ENCODE measurements at regions not wholly inside any gene's neighbourhood (a gene's known extent, or its start where the extent isn't known, plus 50 kb on each side); places are given as distances from the start of the nearest gene placed in this dataset.

- DNase-seq, result no peak
Observed at GRCh38 chr11:116171271-116172140, 601.3 kb downstream of the BUD13 start.

- no peak for DNase-seq
Observed at GRCh38 chr11:116170526-116171120, 602.2 kb downstream of the BUD13 start.

DNA sequence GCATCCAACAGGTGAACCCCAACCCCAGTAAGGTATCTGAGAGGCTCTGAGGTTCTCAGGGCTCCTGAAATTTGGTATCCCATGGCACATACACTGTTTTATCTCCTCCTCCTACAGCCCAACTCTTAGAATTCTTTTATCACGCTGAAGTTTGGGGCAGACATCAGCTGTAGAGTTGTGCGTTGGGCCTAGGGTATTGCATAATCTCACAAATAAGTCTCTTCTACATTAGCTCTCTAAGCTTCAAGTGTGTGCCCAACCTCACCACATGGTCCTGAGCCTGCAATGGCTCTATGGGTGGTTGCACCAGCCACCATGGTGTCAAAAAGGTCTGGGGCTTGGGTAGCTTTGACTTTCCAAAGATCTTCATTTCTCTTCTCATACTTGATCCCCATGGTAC is 603.0 kb downstream of the BUD13 start:
- no peak for DNase-seq

DNA sequence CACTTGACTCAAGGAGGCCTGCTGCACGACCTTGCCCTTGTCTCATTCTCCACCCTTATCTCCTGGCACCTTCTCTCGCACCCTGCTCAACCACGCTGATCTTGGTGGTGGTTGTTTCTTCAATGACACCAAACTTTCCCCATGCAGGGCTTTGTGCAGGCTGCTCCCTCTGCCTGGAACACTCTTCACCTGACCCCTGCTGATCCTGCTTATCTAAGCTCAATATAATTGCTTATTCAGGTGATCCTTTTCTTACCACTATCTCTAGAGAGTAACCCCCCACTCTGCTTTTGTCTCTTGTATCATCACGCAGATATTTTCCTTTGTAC is 604.4 kb downstream of the BUD13 start:
- no peak for DNase-seq

DNA sequence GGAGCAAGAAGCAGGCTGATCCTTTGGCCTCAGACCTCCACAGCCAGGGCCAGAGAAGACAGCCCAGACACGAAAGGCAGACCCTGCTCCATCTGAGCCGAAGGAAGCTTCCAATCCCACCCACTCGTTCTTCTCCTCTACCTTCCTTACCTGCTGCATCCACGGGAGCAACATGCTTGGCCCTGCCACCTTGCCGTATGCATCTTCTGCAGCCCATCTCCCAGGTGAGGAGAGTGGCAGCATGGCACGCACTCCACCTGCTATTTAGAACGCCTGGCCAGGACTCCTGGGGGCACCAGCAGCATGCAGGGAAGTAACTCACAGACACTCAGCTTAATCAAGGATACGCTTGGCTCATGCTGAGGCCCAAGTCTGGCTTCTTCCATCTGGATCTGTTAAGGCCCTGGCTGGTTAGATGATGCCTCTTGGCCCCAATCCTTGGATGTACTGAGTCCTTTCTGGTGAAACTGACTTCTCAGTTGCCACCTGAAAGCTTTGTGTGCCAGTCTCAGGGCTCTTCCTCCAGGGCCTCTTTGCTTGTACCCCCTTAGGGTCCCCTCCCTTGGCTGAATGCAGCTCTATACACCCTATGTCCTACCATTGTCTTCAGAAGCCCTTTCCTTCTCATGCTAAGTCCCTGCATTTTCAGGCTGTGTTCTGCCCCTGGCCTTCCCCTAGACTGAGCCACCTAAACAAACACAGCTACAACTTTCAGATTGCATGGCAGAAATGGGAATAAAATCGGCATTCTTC is 604.9 kb downstream of the BUD13 start:
- no peak for DNase-seq

DNA sequence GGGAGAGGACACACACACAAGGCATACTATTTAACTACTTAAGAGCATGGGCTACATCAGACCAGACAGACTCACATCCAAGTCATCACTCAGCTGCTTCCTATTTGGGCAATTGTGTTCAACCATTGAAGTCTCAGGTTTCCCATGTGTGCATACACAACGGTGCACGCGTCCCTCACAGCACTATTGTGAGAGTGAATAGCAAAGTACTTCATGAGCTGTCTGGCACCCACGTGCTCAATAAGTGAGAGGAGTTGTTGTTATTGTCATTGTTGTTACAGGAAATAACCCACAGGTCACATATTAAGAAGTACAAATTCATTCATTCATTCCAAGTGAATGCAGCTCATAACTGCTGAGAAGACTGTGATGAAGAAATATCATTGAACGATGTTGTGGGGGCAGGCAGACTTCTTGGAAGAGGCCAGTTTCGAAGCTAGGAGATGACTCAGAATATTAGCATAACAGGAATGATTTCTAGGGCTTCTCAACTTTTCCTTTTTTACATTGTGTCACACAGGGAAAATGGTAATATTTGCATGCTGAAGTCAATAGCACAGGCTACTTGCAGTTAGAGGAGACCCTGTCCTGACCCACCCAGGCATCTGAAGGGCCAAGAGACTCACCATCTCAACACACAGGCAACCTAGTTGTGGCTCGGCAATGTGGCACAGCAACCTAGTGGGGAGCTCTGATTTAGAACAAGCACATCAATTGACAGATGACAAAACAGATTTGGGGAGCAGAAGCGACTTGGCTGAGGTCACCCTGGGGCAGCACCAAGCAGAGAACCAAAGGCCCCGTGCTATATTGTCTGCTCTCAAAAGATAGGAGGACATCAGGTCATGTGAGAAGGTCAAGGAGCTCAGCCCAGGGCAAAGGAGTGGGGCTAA is 606.0 kb downstream of the BUD13 start:
- no peak for DNase-seq

DNA sequence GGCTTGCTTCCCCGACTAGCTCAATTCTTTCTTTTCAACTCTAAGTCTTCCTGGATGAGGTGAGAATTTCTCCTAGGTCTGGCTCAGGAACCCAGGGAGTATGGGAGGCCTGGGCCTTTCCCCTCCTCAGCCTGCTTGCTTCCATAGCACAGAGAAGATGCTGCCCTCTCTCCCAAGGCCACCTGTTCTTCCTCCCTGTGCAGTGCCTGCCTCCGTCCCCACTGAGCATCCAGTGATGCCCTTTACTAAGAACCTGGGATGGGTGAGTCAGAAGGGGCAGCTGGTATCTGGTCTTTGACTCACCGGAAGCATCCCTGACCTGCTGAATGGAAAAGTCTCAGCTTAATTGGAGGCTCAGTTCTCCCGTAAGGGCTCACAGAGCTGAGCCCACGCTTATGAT is 607.9 kb downstream of the BUD13 start:
- no peak for DNase-seq

DNA sequence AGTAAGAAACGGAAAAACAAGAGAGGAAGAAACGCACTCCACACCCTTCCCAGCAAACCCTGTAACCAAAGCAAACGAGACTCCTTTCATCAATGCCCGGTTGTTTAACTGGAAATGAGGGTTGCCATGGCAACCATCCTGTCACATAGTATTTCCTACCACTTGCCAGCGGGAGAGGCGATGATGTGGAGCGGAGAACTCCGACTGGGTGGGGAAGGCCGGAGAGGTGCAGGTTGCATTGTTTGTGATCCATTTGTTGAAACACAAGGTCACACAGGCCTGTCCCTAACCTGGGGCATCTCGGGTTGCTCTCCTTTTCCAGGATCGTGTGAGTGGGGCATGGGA is 609.9 kb downstream of the BUD13 start:
- DNase-seq, result no peak

DNA sequence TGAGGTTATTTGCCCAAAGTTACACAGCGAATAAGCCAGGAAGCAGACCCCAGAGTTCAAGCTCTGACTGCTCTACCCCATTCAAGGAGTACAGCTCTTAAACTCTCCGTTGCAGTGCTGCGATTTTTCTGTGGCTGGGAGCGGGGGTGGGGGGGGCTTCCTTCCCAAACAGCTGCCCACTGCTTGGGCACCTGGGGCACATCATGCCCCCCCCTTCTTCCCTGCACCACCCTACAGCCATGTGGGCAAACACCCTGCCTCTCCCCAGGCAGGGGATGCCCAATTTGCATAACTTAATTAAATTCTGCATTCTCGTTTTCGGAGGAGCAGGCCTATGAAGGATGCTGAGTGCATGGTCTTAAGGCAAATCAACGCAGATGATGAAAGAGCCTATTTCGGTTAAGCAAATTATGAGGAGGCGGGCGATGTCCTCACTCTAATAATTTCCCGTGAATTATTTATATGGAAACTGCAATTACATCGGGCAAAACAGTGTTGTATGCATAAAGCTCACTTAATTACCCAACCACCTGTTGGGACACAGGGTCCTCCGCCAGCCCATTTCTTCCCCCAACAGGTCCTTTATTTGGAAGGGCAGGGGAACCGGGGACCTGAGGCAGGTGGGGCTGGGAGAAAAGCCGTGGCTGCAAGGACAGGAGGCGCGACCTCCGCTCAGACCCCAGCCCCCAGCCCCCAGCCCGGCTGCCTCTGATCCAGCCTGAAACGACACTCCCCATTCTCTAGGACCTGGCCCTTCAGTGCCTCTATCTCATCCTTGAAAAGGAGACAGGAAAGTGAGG is 610.5 kb downstream of the BUD13 start:
- DNase-seq, result no peak

- DNase-seq, result no peak
Observed at GRCh38 chr11:116148645-116149044, 624.1 kb downstream of the BUD13 start.

- no peak for DNase-seq
Observed at GRCh38 chr11:116148056-116148455, 624.7 kb downstream of the BUD13 start.

GRCh38 chr11:116145187-116145865 is 627.5 kb downstream of the BUD13 start:
- no peak for DNase-seq

DNA sequence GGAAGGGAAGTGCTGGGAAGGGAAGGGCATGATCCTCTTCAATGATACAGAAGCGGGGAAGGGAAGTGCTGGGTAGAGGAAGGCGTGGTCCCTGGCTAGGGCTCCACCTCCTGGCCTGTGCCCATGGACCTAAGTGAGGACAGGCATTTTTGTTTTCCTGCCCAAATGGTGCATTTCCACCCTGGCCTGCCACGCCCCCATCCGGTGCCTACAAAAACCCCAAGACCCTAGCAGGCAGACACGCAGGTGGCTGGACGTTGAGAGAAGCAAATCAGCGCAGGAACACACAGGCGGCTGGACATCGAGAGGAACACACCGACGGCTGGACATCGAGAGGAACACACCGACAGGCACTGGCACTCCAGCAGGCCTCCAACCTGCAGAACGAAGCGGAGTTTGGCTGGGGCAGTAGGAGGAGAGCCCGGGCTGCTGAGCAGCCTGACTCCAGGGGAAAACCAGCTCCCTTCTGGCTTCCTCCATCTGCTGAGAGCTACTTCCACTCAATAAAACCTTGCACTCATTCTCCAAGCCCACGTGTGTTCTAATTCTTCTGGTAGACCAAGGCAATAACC is 628.3 kb downstream of the BUD13 start:
- no peak for DNase-seq

- no peak for DNase-seq
Observed at GRCh38 chr11:116138280-116138679, 634.1 kb upstream of the CADM1 start.

- no peak for DNase-seq
Observed at GRCh38 chr11:116137753-116138152, 633.5 kb upstream of the CADM1 start.

- DNase-seq, result no peak
Observed at GRCh38 chr11:116136987-116137674, 632.9 kb upstream of the CADM1 start.

GRCh38 chr11:116135891-116136290 is 631.7 kb upstream of the CADM1 start:
- no peak for DNase-seq

DNA sequence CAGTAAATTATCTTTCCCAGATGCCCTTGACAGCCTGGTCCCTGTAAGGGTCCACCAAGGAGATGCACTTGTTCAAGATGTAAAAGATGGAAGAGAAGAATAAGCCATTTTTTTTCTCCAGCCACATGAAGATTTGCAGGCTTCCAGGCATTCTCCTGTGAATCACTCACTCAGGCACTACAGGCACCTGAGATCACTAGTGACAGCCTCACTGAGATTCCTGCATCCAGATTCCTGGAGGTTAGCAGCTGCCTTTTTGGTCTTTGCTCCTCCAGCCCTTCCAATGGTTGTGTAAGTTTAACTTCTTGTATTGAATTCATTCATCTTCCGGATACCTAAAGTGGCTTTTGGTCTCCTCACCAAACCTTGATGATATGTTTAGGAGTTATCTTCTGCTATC is 630.2 kb upstream of the CADM1 start:
- no peak for DNase-seq

DNA sequence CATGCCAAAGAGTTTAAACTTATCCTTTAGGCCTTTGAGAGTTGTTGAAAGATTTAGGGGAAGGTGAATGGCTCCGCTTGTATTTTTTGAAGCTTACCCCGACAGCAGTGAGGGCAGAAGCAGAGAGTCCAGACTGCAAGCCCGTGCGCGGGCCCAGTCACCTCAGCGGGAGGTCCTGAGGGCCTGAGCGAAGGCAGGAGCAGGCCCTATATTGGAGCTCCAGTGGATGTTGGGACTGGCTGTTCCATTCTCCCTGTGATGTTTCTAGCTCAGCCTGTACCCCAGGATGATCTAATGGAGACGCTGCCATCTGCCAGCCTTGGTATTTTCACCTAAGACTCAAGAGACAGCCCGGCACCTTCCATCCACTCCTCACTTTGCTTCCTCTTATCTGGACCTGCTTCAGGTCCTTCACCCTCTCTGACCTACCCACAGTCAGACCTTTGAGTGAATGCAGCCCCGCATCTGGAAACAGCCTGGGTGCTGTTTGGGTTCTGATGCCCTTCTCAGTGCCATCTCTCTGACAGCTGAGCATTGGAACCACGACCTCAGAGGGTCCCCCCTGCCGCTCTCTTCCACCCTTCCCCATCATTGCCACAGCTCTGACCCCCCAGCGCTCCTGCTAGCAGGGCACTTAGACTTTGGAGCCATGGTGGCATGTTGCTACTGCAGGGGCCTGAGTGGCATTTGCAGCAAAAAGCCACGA is 628.2 kb upstream of the CADM1 start:
- no peak for DNase-seq

DNA sequence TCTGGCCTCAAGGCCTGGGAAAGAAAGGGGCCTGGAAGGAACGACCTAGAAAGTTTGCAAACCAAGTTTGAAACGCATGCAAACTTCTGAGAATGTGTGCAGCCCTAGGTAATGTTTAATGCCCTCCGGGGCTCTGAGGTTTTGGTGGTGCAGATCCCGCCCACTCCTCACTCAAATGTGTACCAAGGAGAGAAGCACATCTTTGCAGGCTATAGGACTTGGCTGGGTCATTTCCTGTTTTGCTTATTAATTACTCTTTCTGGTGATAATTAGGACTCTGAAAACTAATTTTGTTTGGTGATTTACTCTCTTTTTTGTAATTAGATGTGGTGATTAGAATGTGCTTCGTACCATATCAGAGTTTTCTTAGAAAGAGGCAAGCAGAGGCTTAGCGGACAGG is 625.9 kb upstream of the CADM1 start:
- DNase-seq, result no peak

All from inflammatory macrophage treated with lipopolysaccharide for 4 hours (primary cell).